ENCODE measurements at regions not wholly inside any gene's neighbourhood (a gene's known extent, or its start where the extent isn't known, plus 50 kb on each side); places are given as distances from the start of the nearest gene placed in this dataset.

- Histone ChIP-seq H3K27ac (ENCODE audit: low read length, poor library complexity, severe bottlenecking) (no peak overlapping the region), H3K9me3 (ENCODE audit: control insufficient read depth, low read length) (no peaks in the 10 kb centered on the region), H3K79me1 (replicated peaks; ENCODE audit: low read length, poor library complexity, severe bottlenecking) (no peaks in the 10 kb centered on the region), H4K91ac (ENCODE audit: low read length) (no peak overlapping the region), H3K4me2 (ENCODE audit: low read length, poor library complexity, severe bottlenecking) (no peak overlapping the region), H2AFZ (ENCODE audit: low read depth, low read length) (no peak overlapping the region), H3K4me3 (ENCODE audit: insufficient read depth in 1 of 2, low read depth in 1 of 2, low read length in 2 of 2) (no peak overlapping the region), H3K23ac (ENCODE audit: low read length in 2 of 2) (no peak overlapping the region), H2BK15ac (ENCODE audit: low read depth, poor library complexity, severe bottlenecking) (no peak overlapping the region), H3K14ac (ENCODE audit: low read length in 2 of 2) (no peak overlapping the region), H3K4ac (ENCODE audit: low read depth in 1 of 2, low read length in 2 of 2) (no peak overlapping the region), H2BK12ac (ENCODE audit: low read length in 2 of 2) (no peak overlapping the region), H3K27me3 (ENCODE audit: control insufficient read depth in 1 of 2, insufficient read depth in 1 of 2, low read length in 2 of 2) (no peaks in the 10 kb centered on the region), H3K36me3 (ENCODE audit: control insufficient read depth in 1 of 2, insufficient read depth in 2 of 2, low read depth in 1 of 2, low read length in 2 of 2) (no peaks in the 10 kb centered on the region), H3K9ac (ENCODE audit: low read length) (no peak overlapping the region), H2BK5ac (ENCODE audit: low read depth, low read length, poor library complexity, severe bottlenecking) (no peak overlapping the region), H4K8ac (ENCODE audit: low read length) (no peak overlapping the region), H3K4me1 (ENCODE audit: control insufficient read depth, insufficient read depth, low read depth, low read length) (peaks cover 3% of the 10 kb centered on the region), H2BK120ac (ENCODE audit: low read depth, low read length) (no peak overlapping the region), H2AK5ac (ENCODE audit: low read length, severe bottlenecking) (no peak overlapping the region), H3K18ac (ENCODE audit: low read depth in 1 of 2, low read length in 2 of 2) (no peak overlapping the region)
- DNase-seq, result no peak
- 24% methylated on average over 5 of the region's 6 CpGs for WGBS
Observed at GRCh38 chr4:181949704-181950312, 293.4 kb upstream of the TENM3 start.

- Histone ChIP-seq H3K4me2 (ENCODE audit: low read length, poor library complexity, severe bottlenecking) (no peak overlapping the region), H3K9me3 (ENCODE audit: control insufficient read depth, low read length) (no peaks in the 10 kb centered on the region), H4K8ac (ENCODE audit: low read length) (no peak overlapping the region), H2AK5ac (ENCODE audit: low read length, severe bottlenecking) (no peak overlapping the region), H3K23ac (ENCODE audit: low read length in 2 of 2) (no peak overlapping the region), H3K4me1 (ENCODE audit: control insufficient read depth, insufficient read depth, low read depth, low read length) (peaks cover 3% of the 10 kb centered on the region), H3K9ac (ENCODE audit: low read length) (no peak overlapping the region), H4K91ac (ENCODE audit: low read length) (no peak overlapping the region), H2BK5ac (ENCODE audit: low read depth, low read length, poor library complexity, severe bottlenecking) (no peak overlapping the region), H2AFZ (ENCODE audit: low read depth, low read length) (no peak overlapping the region), H2BK15ac (ENCODE audit: low read depth, poor library complexity, severe bottlenecking) (no peak overlapping the region), H3K18ac (ENCODE audit: low read depth in 1 of 2, low read length in 2 of 2) (no peak overlapping the region), H2BK12ac (ENCODE audit: low read length in 2 of 2) (no peak overlapping the region), H3K36me3 (ENCODE audit: control insufficient read depth in 1 of 2, insufficient read depth in 2 of 2, low read depth in 1 of 2, low read length in 2 of 2) (no peaks in the 10 kb centered on the region), H3K27ac (ENCODE audit: low read length, poor library complexity, severe bottlenecking) (no peak overlapping the region), H3K27me3 (ENCODE audit: control insufficient read depth in 1 of 2, insufficient read depth in 1 of 2, low read length in 2 of 2) (no peaks in the 10 kb centered on the region), H2BK120ac (ENCODE audit: low read depth, low read length) (no peak overlapping the region), H3K4ac (ENCODE audit: low read depth in 1 of 2, low read length in 2 of 2) (no peak overlapping the region), H3K79me1 (replicated peaks; ENCODE audit: low read length, poor library complexity, severe bottlenecking) (no peaks in the 10 kb centered on the region), H3K4me3 (ENCODE audit: insufficient read depth in 1 of 2, low read depth in 1 of 2, low read length in 2 of 2) (no peak overlapping the region), H3K14ac (ENCODE audit: low read length in 2 of 2) (no peak overlapping the region)
- WGBS, result 42% methylated on average over 6 of the region's 6 CpGs
- DNase-seq, result no peak
Observed at GRCh38 chr4:181950372-181951127, 292.7 kb upstream of the TENM3 start.

- Histone ChIP-seq H3K4me3 (ENCODE audit: insufficient read depth in 1 of 2, low read depth in 1 of 2, low read length in 2 of 2) (no peak overlapping the region), H2BK15ac (ENCODE audit: low read depth, poor library complexity, severe bottlenecking) (no peak overlapping the region), H3K4ac (ENCODE audit: low read depth in 1 of 2, low read length in 2 of 2) (no peak overlapping the region), H2AFZ (ENCODE audit: low read depth, low read length) (no peak overlapping the region), H3K27me3 (ENCODE audit: control insufficient read depth in 1 of 2, insufficient read depth in 1 of 2, low read length in 2 of 2) (no peaks in the 10 kb centered on the region), H3K18ac (ENCODE audit: low read depth in 1 of 2, low read length in 2 of 2) (no peak overlapping the region), H2BK5ac (ENCODE audit: low read depth, low read length, poor library complexity, severe bottlenecking) (no peak overlapping the region), H3K36me3 (ENCODE audit: control insufficient read depth in 1 of 2, insufficient read depth in 2 of 2, low read depth in 1 of 2, low read length in 2 of 2) (no peaks in the 10 kb centered on the region), H4K91ac (ENCODE audit: low read length) (no peak overlapping the region), H2AK5ac (ENCODE audit: low read length, severe bottlenecking) (no peak overlapping the region), H3K4me2 (ENCODE audit: low read length, poor library complexity, severe bottlenecking) (no peak overlapping the region), H3K4me1 (ENCODE audit: control insufficient read depth, insufficient read depth, low read depth, low read length) (peaks cover 3% of the 10 kb centered on the region), H2BK12ac (ENCODE audit: low read length in 2 of 2) (no peak overlapping the region), H3K9me3 (ENCODE audit: control insufficient read depth, low read length) (no peaks in the 10 kb centered on the region), H3K9ac (ENCODE audit: low read length) (no peak overlapping the region), H2BK120ac (ENCODE audit: low read depth, low read length) (no peak overlapping the region), H3K79me1 (replicated peaks; ENCODE audit: low read length, poor library complexity, severe bottlenecking) (no peaks in the 10 kb centered on the region), H3K14ac (ENCODE audit: low read length in 2 of 2) (no peak overlapping the region), H3K27ac (ENCODE audit: low read length, poor library complexity, severe bottlenecking) (no peak overlapping the region), H3K23ac (ENCODE audit: low read length in 2 of 2) (no peak overlapping the region), H4K8ac (ENCODE audit: low read length) (no peak overlapping the region)
- DNase-seq, result no peak
- 93% methylated on average over 3 of the region's 3 CpGs for WGBS
Observed at GRCh38 chr4:181951265-181951664, 291.9 kb upstream of the TENM3 start.

- no peak overlapping the region for H2BK12ac ChIP-seq (ENCODE audit: low read length in 2 of 2)
- 56% methylated on average over 7 of the region's 7 CpGs for WGBS
- H3K9me3 ChIP-seq (ENCODE audit: control insufficient read depth, low read length), result no peaks in the 10 kb centered on the region
- peak overlapping the region; percentile 14 for H2AK5ac ChIP-seq (ENCODE audit: low read length, severe bottlenecking)
- H3K23ac ChIP-seq (ENCODE audit: low read length in 2 of 2), result no peak overlapping the region
- no peaks in the 10 kb centered on the region for H3K27me3 ChIP-seq (ENCODE audit: control insufficient read depth in 1 of 2, insufficient read depth in 1 of 2, low read length in 2 of 2)
- peak; percentile 72 for DNase-seq
- H4K91ac ChIP-seq (ENCODE audit: low read length), result no peak overlapping the region
- H2BK15ac ChIP-seq (ENCODE audit: low read depth, poor library complexity, severe bottlenecking), result no peak overlapping the region
- H3K27ac ChIP-seq (ENCODE audit: low read length, poor library complexity, severe bottlenecking), result peak overlapping the region; percentile 78
- H3K79me1 ChIP-seq (replicated peaks; ENCODE audit: low read length, poor library complexity, severe bottlenecking), result no peaks in the 10 kb centered on the region
- no peak overlapping the region for H3K18ac ChIP-seq (ENCODE audit: low read depth in 1 of 2, low read length in 2 of 2)
- no peak overlapping the region for H3K9ac ChIP-seq (ENCODE audit: low read length)
- H3K4me2 ChIP-seq (ENCODE audit: low read length, poor library complexity, severe bottlenecking), result no peak overlapping the region
- H2AFZ ChIP-seq (ENCODE audit: low read depth, low read length), result no peak overlapping the region
- no peak overlapping the region for H3K14ac ChIP-seq (ENCODE audit: low read length in 2 of 2)
- H2BK120ac ChIP-seq (ENCODE audit: low read depth, low read length), result no peak overlapping the region
- peak overlapping the region; percentile 92 for H2BK5ac ChIP-seq (ENCODE audit: low read depth, low read length, poor library complexity, severe bottlenecking)
- H3K4ac ChIP-seq (ENCODE audit: low read depth in 1 of 2, low read length in 2 of 2), result no peak overlapping the region
- no peak overlapping the region for H4K8ac ChIP-seq (ENCODE audit: low read length)
- peaks cover 3% of the 10 kb centered on the region for H3K4me1 ChIP-seq (ENCODE audit: control insufficient read depth, insufficient read depth, low read depth, low read length)
- no peaks in the 10 kb centered on the region for H3K36me3 ChIP-seq (ENCODE audit: control insufficient read depth in 1 of 2, insufficient read depth in 2 of 2, low read depth in 1 of 2, low read length in 2 of 2)
- H3K4me3 ChIP-seq (ENCODE audit: insufficient read depth in 1 of 2, low read depth in 1 of 2, low read length in 2 of 2), result no peak overlapping the region
Observed at GRCh38 chr4:181952478-181952877, 290.7 kb upstream of the TENM3 start.

All from mesenchymal stem cell (in vitro differentiated cells and primary cell).